WERI-Rb-1 (cell line): ENCODE measurements at regions not wholly inside any gene's neighbourhood (a gene's known extent, or its start where the extent isn't known, plus 50 kb on each side); places are given as distances from the start of the nearest gene placed in this dataset.

Experiments
- DNase-seq: peaks from one replicate; pipeline ENCODE4 v3.0.0-alpha.2; 2020
- H3K27ac ChIP-seq: fragments of 250-450 bp; sonication (Bioruptor Pico); 2 replicates; pipeline ENCODE4 v1.5.1; 2020; ENCODE audit warnings: mild to moderate bottlenecking, moderate library complexity
- H3K27me3 ChIP-seq: fragments of 250-450 bp; sonication (Bioruptor Pico); 2 replicates; pipeline ENCODE4 v1.5.1; 2021; ENCODE audit warnings: mild to moderate bottlenecking, low read depth, moderate library complexity; ENCODE audit not compliant: insufficient read depth, severe bottlenecking
- H3K36me3 ChIP-seq: fragments of 250-450 bp; sonication (Bioruptor Pico); 2 replicates; pipeline ENCODE4 v1.5.1; 2020; ENCODE audit warnings: mild to moderate bottlenecking, moderate library complexity
- H3K4me3 ChIP-seq: 2 replicates; pipeline ENCODE4 v1.5.1; 2011; ENCODE audit warnings: low read depth, mild to moderate bottlenecking, control low read depth, low read length
- H3K9me3 ChIP-seq: fragments of 250-450 bp; sonication (Bioruptor Pico); 2 replicates; pipeline ENCODE4 v1.5.1; 2021; ENCODE audit warnings: mild to moderate bottlenecking, moderate library complexity; ENCODE audit not compliant: severe bottlenecking
- TF ChIP-seq, protein P1 (sequence below): IDR thresholded peaks from 2 replicates; pipeline ENCODE4 v1.5.1; 2011; ENCODE audit warnings: low read depth, mild to moderate bottlenecking, control low read depth, inconsistent platforms, low read length

DNA sequence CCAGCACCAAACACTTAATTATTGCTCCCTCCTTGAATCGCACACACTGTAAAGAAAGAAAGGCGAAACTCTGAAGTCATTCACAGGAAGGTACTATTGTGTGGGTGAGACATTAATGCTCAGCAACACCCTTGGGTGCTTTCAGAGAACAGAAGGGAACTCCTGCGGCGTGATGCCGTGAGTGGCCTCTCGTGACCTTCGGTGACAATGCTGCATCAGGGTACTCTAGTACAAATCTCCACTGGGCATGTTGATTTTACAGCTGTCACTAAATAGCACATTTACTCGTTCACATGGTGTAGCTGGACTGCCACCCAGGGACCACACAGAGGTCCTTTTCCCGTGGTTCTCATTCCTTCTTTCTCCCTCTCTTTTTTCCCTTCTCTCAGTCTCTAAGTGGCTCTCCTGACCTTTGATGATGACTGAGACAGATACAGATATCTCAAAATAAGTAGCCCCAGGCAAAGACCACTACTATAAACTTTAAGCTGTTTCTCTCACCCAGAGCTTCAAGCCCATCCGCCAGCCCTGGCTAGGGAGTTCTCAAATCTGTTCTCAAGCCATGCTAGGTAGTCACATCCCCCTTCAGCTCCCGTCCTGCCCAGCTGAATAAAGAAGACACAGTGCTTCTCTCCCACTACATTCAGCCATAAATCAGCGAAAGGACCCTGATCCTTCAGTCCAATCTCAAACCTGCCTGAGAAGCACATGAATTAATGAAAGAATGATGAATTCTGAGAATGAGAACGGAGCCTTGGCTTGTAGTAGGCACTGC, 223.4 kb upstream of the FMN2 start:
- Histone ChIP-seq H3K9me3 (no peaks in the 10 kb centered on the region), H3K36me3 (no peaks in the 10 kb centered on the region)
- DNase-seq = peak; percentile 19

DNA sequence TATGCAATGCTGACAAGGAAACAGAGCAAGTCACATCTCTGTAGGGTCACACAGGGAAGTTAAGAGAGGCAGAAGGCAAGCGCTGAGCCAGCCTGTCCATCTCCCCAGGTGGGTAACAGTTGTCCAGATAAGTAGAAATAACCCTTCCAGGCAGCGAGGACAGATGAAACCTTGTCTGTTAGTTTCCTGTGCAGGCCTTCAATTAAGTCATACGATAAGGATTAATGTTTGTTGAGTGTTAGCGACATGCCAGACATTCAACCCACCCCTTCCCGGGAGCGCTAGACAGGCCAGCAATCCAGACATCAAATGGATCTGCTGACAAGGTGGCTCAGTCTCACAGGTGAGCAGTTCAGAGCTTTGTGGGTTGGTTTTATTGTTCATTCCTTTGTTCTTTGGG, 221.5 kb upstream of the FMN2 start:
- Histone ChIP-seq H3K27ac (no peak overlapping the region), H3K36me3 (no peaks in the 10 kb centered on the region), H3K27me3 (no peaks in the 10 kb centered on the region), H3K9me3 (no peaks in the 10 kb centered on the region), H3K4me3 (no peak overlapping the region)
- DNase-seq = no peak
- TF ChIP-seq, protein P1, sequence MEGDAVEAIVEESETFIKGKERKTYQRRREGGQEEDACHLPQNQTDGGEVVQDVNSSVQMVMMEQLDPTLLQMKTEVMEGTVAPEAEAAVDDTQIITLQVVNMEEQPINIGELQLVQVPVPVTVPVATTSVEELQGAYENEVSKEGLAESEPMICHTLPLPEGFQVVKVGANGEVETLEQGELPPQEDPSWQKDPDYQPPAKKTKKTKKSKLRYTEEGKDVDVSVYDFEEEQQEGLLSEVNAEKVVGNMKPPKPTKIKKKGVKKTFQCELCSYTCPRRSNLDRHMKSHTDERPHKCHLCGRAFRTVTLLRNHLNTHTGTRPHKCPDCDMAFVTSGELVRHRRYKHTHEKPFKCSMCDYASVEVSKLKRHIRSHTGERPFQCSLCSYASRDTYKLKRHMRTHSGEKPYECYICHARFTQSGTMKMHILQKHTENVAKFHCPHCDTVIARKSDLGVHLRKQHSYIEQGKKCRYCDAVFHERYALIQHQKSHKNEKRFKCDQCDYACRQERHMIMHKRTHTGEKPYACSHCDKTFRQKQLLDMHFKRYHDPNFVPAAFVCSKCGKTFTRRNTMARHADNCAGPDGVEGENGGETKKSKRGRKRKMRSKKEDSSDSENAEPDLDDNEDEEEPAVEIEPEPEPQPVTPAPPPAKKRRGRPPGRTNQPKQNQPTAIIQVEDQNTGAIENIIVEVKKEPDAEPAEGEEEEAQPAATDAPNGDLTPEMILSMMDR = no peak

More for the DNA sequence above, 223.4 kb upstream of the FMN2 start:
- Histone ChIP-seq H3K4me3 (no peak overlapping the region), H3K27me3 (no peaks in the 10 kb centered on the region), H3K27ac (no peak overlapping the region)
- TF ChIP-seq, protein P1 = peak; percentile 26; the same call in 1 of the 2 replicates

DNA sequence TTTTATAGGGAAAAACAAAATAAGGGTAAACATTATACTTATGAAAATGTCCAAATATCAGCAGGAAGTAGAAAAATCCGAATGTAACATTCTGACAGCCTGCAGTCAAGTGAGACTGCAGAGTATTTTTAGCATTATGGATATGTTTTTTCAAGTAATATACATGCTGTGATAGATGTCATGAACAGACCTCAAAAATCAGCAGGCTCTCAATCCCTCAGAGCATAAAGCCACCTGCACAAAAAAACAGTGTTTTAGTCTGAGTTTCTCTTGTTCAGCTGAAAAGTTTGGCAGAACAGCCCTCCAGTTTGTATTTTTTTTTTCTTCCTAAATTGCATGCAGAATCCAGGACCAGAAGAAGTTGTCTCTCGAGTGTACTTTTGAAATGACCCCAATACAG, 219.1 kb upstream of the FMN2 start:
- Histone ChIP-seq H3K4me3 (no peak overlapping the region), H3K27me3 (no peaks in the 10 kb centered on the region), H3K9me3 (no peaks in the 10 kb centered on the region), H3K27ac (no peak overlapping the region), H3K36me3 (no peaks in the 10 kb centered on the region)
- no peak for DNase-seq
- TF ChIP-seq, protein P1 = no peak

DNA sequence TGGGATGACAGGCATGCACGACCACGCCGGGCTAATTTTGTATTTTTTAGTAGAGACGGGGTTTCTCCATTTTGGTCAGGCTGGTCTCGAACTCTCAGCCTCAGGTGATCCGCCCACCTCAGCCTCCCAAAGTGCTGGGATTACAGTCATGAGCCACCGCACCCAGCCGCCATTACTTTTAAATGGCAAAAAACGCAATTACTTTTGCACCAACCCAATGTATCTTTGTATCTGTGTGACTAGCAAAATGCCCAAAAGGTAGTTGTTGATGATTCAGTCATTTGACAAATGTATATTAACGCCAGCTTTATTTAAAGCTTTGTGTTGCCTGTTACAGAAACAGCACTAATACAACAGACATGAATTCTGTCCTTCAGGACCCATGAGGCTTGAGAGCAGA, 216.9 kb upstream of the FMN2 start:
- no peak for DNase-seq

DNA sequence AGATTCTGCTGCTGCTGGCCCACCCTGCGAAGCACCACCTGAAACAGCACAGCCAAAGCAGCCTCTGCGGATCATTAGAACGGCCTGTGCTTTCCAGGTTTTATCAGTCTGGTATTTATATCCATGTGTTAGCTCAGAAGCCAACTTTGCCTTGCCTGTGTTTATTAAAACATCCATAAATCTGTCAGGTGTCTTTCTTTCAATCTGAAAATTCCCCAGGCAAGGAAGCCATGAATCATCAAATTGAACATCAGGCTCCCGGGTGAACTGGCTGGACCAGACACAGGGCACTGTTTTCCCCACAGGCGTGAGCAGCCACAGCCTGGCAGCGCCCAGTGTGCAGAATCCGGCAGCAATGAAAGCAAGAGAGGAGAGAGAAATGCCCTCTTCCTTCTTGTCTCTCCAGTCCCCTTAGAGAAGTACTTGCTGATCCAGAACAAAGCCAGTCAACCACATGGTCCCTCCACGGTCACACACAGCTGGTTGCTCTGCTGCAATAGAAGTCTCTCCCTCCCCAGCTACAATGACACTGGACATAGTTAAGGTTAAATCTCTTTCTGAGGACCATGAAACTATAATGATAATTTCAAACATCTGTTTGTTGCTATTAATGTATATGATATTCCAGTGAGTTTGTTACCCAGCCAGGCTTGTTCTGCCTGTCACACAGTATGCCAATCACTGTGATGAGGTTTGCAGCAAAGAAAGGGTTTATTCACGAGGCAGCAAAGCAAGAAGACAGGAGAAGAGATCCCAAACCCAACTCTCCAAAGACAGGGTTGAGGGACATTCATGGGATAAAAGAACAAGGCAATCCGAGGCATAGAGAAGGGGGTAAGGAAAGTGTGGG, 212.1 kb upstream of the FMN2 start:
- H3K36me3 ChIP-seq = no peaks in the 10 kb centered on the region
- TF ChIP-seq, protein P1 = no peak
- H3K9me3 ChIP-seq = no peaks in the 10 kb centered on the region
- DNase-seq = no peak
- no peaks in the 10 kb centered on the region for H3K27me3 ChIP-seq
- H3K27ac ChIP-seq = no peak overlapping the region
- H3K4me3 ChIP-seq = no peak overlapping the region

More for the DNA sequence above, 216.9 kb upstream of the FMN2 start:
- no peak overlapping the region for H3K4me3 ChIP-seq
- no peaks in the 10 kb centered on the region for H3K27me3 ChIP-seq
- no peaks in the 10 kb centered on the region for H3K36me3 ChIP-seq
- TF ChIP-seq, protein P1 = no peak
- no peak overlapping the region for H3K27ac ChIP-seq
- H3K9me3 ChIP-seq = no peaks in the 10 kb centered on the region
